TTC549 (cell line): ENCODE measurements at regions not wholly inside any gene's neighbourhood (a gene's known extent, or its start where the extent isn't known, plus 50 kb on each side); places are given as distances from the start of the nearest gene placed in this dataset.
"Not testable (repeated sequence)": the region's sequence is repeated elsewhere in the genome, so short reads cannot be mapped to it uniquely, and the experiment has no call there.

Experiments
- FAIRE-seq: peaks from 2 replicates; lab custom pipeline; 2012; peaks lifted over from hg19 to GRCh38; lab: Jason Lieb, UNC

DNA sequence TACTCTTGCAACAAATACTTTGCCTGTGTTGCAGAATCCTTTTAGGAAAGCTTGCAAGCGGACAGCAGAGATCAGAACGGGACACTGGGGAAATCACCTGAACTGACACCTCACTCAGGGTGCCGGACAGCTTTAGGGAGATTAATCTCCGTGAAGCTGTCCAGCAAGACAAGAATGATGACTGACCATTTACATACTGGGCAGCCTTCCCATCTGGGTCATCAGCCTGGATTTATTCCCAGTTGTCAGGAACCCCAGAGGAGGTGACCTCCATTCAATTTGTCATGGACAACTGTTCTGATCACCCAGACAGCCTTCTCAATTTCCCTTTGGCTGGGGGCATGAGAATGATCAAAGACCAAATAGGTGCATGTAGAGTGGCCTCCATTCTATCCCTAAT lies 93.0 kb upstream of the EGFL6 start:
- no peak for FAIRE-seq

DNA sequence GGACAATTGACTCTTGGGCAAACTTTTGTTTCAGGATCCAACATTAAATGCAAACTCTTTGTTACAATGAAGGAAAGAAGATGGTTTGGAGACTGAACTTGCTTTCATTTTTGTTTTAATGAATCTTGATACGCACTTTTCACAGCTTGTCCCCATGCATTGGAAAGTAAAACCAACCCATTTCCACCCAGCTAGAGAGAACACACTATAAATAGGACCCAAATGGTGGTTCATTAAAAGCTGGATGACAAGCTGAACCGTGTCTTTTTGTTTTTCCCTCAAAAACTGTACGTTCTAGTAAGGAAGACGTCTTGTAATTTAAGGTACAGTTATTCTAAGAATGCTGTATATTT lies 95.3 kb upstream of the EGFL6 start:
- no peak for FAIRE-seq

DNA sequence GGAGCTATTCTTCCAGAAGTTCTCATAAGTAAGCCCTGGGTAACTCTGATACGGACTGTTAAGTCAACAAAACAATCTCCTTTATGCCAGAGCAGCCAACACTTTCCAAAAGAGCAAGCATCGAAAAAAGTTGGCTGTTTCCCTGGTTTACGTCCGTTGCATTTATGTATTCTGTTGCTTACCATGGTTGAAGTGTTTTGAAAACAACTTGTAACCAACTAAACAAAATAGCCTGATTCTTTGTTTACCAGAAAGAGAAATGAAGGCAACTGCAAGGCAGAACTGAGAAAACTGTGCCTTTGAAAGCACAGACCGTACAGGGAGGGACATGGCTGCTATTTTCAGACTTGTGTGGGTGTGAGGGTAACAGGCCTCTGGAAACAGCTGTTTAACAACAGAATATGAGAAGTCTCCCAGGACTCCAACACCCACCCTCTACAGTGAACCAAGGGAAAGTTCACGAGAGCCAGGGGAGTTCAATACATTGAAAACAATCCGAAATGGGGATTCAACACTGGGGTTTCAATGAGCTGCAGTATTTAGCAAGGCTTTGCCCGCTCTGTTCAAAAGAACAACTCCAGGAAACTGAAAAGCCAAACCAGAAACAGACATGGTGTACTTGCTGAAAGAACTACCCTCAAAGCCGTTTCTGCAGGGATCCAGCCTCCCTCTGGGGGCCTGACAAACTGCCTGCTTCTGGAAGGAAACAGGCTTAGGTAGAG lies 95.8 kb upstream of the EGFL6 start:
- no peak for FAIRE-seq

DNA sequence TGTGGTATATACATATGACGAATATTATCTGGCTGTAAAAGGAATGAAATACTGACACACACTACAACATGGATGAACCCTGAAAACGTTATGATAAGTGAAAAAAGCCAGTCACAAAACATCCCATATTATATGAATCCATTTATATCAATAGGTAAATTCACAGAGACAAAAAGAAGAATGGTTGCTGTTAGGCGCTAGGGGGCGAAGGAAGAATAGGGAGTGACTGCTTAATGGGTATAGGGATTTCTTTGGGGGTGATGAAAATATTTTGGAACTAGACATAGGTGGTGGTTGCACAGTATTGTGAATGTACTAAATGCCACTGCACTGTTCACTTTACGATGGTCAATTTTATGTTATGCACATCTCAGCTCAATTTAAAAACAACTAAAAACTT lies 96.4 kb upstream of the EGFL6 start:
- FAIRE-seq: no peak

DNA sequence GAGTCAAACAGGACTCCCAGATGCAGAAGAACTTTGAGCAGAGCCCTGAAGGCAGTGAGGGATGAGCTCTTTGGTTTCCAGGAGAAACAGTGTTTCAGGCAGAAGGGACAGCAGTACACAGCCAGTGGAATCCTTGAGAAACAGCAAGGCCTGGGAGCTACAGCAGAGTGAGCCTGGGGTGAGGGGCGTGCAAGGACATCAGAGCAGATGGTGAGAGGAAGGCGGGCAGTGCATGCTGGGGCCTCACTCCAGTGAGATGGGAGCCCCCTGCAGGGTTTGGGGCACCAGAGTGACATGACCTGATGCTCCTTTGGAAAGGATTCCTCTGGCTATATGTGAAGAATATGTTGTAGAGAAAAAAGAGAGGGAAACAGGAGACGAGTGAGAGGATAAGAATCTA lies 98.1 kb upstream of the EGFL6 start:
- FAIRE-seq: no peak

DNA sequence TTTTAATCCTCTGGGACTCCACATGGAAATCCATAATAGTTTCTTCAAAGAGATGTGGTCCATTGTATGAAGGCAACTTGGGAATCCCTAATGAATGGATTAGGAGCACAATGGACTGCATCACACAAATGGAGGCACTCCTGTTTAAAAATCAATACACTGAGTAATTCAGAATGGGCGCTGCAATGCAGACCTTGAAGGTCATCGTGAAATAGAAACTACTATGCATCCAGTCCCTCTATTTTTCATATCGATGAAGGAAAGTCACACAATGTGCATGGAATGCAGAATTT lies 98.8 kb upstream of the EGFL6 start:
- FAIRE-seq: no peak

DNA sequence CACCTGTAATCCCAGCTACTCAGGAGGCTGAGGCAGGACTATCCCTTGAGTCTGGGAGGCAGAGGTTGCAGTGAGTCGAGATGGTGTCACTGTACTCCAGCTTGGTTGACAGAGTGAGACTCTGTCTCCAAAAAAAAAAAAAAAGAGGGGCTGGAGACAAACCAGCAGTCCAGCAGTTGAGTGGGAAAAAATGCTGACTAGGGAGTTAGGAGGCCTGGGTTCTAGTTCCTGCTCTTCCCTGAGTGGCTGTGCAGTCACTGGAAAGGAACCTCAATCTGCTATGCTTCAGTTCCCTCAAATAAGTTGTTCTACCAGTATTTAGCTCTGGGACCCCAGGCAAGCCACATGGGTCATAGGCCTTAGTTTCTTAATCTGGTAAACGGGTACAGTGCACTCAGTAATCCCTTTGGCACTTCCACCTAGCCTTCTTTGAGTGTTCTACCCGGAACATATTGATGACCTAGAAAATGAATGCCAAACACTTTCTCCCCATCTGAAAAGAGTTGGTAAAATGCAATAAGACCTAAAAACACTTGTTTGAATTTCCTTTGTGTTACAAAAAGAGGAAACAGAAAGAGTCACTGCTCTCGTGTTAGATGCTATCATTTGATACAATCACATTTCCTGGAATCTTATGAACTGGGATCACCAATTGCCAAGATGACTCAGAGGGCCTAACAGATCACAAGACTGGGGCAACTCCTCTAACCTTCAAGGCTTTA lies 99.3 kb upstream of the EGFL6 start:
- no peak for FAIRE-seq

DNA sequence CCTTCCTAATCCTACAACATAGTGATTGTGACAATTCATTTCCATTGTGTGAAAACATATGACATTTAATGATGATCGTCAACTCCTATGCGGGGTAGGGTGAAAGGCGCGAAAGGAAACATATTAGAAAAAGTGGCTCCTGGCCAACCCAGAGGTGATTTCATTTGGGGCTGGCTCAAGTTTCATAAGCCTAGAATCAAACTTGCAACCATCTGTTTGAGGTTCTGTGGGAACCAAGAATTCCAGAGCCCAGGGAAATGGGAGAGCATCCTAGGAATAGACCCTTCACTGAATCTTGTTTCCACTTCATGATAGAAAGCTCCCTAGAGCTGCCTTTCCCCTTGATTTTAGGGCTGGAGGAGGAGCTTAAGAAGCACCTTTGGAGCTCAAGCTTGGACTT lies 101.3 kb upstream of the EGFL6 start:
- no peak for FAIRE-seq

DNA sequence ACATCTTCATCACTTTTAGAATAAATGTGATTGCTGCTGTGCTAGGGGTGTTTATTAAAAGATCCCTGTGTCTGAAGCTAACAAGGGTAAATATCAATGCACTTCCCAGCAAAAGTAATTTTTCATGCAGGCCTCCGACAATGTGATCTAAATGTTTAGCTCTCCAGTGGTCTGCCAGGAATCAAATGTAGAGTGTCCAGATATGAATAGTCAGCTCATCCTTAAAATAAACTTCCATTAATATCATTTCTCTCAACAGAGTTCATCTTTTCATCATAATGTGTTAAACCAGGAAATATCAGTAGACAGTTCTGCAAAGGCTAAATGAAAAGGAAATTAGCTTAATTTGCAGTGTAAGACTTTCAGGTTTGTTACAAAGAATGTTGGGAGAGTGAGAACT lies 102.2 kb upstream of the EGFL6 start:
- FAIRE-seq: no peak

DNA sequence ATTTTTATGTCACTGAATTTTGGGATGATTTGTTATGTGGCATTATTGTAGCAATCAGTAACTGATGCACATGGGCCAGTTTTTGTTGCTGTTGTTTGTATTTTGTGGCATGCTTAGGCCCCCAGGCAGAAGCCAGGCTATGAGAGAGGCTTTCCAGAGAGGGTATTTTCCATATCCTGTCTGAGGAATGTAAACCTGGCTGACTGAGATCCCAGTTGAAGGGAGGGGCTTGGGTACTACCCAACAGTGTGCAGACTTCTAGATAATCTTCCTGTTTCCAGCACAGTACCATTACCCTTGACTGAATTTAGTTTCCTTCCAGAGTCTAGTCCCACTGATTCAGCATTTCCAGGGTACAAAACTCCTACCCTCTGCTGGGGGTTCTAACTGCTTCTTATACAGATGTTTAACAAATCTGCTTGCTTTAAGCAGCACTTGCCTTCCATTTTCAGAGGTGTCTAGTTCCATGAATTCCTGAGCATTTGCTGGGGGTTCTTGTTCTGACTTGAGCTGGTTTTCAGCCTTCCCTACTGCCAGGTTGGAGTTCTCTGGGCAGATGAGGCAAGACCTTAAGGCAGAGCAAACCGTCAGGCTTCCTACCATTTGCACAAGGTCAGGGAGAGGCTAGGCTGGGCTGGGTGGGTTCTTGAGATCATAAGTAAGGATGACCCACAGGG lies 104.7 kb upstream of the EGFL6 start:
- FAIRE-seq: no peak

DNA sequence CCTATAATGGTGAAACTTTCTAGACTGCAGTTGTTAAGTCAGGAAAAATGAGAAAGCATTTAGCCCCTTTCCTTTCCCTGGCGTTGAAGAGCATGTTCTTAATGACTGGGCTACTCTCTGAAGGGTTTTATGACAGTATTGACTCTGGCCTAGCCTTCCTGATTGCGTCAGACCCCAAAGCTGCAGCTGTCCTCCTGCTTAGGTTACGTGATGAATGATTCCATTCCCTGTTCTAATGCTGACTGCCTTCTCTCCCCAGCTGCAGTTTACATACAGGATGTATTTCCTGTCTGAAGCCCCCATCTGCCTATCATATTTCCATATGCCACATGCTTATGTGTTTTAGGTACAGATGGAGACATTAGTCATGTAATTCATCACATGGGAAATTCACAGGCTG lies 105.8 kb upstream of the EGFL6 start:
- FAIRE-seq: no peak

DNA sequence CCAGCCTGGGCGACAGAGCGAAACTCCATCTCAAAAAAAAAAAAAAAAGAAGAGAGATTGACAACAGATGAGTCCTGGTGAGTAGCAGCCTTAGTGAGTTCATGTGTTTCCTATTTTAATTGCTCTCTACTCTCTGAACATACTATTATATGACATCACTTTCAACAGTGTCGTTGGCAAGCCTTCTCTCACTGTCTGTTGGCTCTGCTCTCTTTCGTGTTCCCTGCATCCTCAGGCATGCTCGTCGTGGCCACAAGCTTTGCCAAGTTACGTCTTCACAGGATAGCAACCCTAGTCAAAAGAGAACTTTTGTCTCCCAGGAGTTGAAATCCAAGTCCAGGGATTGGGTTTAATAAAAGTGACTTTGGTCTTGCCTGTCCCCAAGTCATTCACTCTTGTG lies 117.1 kb upstream of the EGFL6 start:
- no peak for FAIRE-seq

DNA sequence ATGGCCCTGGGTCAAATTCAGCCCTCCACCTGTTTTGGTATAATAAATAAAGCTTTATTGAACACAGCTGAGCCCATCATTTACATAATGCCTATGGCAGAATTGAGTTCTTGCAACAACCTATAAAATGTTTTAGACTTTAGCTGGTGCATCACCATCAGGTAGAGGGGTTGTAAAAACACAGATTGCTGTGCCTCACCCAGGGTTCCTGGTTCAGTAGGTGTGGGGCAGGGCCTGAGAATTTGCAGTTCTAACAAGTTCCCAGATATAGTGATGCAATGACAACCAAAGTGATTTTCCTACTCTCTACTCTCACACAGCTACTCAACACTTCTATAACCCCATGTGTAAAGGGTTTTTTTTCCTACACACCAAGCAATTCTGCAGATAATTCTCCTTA lies 120.0 kb upstream of the EGFL6 start:
- FAIRE-seq: no peak

DNA sequence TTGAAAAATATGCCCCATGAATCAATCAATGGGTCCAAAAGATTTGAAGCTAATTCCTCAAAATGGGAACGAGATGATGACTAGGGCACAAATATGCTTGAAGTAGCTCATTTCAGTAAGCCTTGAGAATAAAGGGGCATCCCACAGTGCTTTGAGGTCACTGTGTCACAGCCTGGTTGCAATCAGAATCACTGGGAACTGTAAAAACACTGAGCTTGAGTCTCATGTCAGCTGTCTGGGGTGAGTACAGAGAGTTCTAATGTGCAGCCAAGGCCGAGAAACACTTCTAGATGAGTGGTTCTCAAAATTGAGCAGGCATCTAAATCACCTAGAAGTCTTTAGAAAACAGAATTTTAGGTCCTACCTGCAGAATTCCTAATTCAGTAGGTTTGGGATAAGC lies 120.5 kb upstream of the EGFL6 start:
- no peak for FAIRE-seq

DNA sequence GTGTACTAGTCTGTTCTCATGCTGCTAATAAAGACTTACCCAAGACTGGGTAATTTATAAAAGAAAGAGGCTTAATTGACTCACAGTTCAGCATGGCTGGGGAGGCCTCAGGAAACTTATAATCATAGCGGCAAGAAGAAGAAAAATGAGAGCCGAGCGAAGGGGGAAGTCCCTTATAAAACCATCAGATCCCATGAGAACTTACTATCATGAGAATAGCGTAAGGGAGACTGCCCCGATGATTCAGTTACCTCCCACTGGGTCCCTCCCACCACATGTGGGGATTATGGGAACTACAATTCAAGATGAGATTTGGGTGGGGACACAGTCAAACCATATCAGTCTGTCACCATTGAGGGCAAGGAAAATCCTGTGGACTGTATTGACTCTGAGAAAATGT lies 121.8 kb upstream of the ATXN3L start:
- FAIRE-seq: not testable (repeated sequence)

DNA sequence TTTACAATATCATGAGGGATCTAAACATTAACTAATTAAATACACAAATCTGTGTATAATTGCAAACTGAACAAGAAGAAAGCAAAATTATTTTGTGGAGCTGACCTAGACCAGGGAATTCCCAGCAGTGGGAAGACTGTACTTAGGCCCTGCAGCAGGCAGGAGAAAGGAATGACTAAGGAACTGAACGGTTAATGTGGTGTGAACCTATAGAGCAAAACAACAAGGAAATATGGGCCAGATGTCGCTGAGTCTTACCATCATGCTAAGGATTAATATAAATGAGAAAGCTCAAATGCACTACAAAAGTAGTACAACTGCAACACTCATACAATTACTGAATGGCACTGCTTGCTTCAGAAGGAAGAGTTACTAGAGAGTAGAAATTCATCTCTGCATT lies 120.3 kb upstream of the ATXN3L start:
- FAIRE-seq: no peak

DNA sequence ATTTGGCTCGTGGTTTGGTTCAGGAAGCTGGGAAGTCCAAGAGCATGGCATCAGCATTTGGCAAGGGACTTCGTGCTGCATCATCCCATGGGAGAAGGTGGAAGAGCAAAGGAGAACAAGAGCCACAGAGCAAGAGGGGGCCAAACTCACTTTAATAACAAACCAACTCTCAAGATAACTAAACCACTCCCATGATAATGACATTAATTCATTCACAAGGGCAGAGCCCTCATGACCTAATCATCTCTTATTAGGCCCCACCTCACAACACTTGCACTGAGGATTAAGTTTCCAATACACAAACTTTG lies 113.4 kb upstream of the ATXN3L start:
- no peak for FAIRE-seq

DNA sequence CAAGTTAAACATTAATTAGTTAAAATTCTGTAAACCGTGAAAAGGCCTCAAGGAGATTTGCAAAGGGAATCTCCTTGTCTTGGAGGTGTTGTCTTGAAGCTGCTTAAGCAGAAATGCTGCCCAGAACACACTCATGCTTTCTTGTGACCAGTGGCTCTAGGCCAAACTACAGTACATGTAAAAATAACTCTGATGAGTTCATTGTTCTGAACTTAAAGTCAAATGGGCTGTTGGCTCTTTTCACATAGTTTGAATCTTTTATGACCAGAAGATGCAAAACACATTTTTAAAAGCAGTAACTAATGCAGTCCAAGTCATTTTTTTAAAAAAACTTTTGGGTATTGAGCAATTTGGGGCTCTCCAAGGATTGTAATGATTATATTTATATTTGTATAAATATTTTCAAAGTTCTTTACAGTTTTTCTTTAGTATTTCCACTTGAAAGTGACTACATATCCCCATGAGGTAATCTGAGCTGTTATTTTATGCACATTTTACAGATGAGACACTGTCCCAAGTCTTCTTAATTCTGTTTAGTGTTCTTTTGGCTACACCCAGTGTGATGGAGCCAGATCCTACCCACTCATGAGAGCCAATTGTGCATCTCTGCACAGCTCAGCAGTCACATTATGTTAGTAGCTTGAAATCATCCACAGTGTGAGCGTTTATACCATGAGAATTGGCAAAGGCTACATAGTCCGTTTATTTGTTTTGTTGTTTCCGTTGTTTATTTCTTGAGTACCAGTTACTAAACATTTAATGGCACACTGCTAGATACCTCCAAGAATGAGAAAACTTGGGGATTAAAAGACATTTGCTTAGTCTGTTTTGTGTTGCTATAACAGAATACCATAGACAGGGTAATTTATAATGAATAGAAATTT lies 112.8 kb upstream of the ATXN3L start:
- FAIRE-seq: no peak

DNA sequence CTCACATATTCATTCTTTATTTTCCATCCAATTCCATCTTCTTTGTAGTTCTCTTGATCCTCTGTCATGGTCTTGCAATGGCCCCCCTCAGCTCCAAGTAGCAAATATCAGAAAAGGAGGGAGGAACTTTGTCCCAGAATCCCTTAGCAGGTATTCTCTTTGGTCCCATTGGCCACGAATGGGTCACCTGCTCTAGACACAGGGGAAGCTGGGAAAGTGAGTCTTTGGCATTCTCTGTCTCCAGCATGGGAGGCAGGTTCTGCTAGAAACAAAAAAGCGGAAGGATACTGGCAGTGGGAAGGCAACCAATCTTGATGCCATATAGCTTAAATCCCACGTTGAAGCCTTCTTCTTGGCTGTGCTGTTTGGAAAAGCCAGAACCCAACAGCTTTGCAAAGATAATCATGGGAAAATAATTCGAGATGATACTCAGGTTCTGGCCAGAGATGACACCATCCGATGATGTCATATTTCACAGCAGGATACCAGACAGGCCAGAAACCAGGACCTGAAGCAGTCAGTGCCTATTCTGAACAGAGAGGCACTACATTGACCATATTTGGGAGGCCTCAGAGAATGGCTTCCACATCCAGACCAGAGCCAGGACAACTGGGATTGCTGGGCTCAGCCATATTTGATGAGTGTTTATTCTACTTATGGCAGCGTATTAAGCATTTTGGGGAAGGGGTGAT lies 110.4 kb upstream of the ATXN3L start:
- no peak for FAIRE-seq

DNA sequence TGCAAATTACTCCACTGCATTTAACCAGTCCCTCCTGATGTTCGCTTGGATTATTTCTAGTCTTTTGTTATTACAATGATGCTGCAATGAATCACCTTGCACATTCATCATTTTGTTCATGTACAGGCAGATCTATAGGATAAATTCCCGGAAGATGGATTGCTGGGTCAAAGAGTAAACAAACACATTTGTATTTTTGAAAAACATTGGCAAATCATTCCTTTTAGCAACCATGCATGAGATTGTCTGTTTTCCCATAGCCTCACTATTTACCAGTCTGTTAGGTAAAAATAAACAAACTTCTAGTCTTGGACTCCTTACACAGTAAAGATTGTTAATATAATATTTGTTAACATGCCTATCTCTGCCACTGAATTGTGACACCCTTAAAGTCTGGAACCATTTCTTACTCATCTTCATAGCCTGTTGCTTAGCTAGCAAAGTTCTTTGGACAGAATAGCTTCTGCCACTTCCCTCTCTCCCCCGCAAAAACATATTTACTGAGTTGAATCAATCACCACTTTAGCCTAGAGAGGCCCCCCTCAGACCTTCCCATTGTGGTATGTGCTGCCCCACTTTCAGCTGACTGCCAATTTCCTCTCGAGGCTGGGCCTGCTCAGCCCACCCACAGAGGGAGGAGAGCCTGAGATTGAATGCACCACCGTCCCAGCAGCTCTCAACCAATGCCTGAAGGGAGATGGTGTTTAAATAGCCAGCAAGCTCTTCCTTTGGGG lies 108.4 kb upstream of the ATXN3L start:
- no peak for FAIRE-seq

DNA sequence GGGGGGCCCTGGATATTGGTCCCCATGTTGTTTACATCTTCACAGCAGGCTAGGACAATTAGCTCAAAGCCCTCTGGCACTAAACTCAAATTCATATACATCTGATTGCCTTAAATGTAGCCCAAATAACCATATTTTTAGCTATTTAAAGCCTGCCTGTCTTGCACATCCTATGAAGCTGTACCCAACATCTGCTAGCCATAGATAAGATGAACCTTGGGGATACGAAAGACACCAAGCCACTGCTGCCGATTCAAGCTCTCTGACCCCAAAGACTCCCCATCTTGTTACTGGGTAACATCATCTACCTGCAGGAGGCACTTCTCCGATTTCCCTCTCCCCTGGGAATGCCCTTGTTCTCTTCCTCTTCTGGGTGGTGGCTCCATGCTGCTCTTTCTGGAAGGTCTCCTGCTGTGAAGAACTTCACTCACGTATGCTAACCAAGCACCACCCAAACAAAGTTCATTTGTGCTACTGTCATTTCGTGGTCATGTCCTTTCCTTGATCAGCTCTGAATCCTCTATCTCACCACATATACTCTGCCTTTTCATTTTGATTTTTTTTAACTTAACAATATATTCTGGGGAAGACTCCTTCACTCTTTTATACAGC lies 107.7 kb upstream of the ATXN3L start:
- FAIRE-seq: no peak
